SU-DHL-6 (cell line): ENCODE measurements at regions not wholly inside any gene's neighbourhood (a gene's known extent, or its start where the extent isn't known, plus 50 kb on each side); places are given as distances from the start of the nearest gene placed in this dataset.

Source experiments
- H2AFZ ChIP-seq: fragments of 200-600 bp; sonication (generic); 2 replicates; pipeline ENCODE4 v1.6.1; 2014; ENCODE audit warnings: low read depth, mild to moderate bottlenecking, moderate library complexity, mixed read lengths, antibody characterized with exemption, low read length; ENCODE audit not compliant: severe bottlenecking
- H3F3A ChIP-seq: fragments of 200-600 bp; shearing (Covaris generic); 2 replicates; pipeline ENCODE4 v1.6.0; 2016; ENCODE audit warnings: antibody characterized with exemption, mild to moderate bottlenecking; ENCODE audit not compliant: insufficient read depth
- H3K27ac ChIP-seq: fragments of 200-600 bp; sonication (generic); 2 replicates; pipeline ENCODE4 v1.5.1; 2016; ENCODE audit warnings: low read depth, mild to moderate bottlenecking, low read length, moderate library complexity, mixed read lengths
- H3K27me3 ChIP-seq: fragments of 200-600 bp; sonication (generic), shearing (Covaris generic); 2 replicates; pipeline ENCODE4 v1.6.0; 2014; ENCODE audit warnings: mild to moderate bottlenecking, low read length
- H3K36me3 ChIP-seq: fragments of 200-600 bp; sonication (generic); 2 replicates; pipeline ENCODE4 v1.6.1; 2014; ENCODE audit warnings: mild to moderate bottlenecking, low read length, mixed read lengths
- H3K4me2 ChIP-seq: fragments of 300-600, 200-600 bp; shearing (Covaris generic), sonication (generic); 2 replicates; pipeline ENCODE4 v1.6.0; 2014; ENCODE audit warnings: low read length, low read depth, mild to moderate bottlenecking; ENCODE audit not compliant: poor library complexity, severe bottlenecking
- H3K4me3 ChIP-seq: fragments of 200-600 bp; sonication (generic); 2 replicates; pipeline ENCODE4 v1.5.1; 2014; ENCODE audit warnings: antibody characterized with exemption, low read length, mild to moderate bottlenecking, mixed read lengths; ENCODE audit not compliant: insufficient read depth, poor library complexity, severe bottlenecking
- H3K79me2 ChIP-seq: fragments of 200-600 bp; sonication (generic); 2 replicates; pipeline ENCODE4 v1.6.1; 2014; ENCODE audit warnings: mild to moderate bottlenecking, low read length, moderate library complexity; ENCODE audit not compliant: insufficient read depth
- H3K9ac ChIP-seq: fragments of 200-600 bp; sonication (generic); 2 replicates; pipeline ENCODE4 v1.7.0; 2014; ENCODE audit warnings: mild to moderate bottlenecking, low read length
- H3K9me2 ChIP-seq: fragments of 200-600 bp; sonication (generic); replicated peaks from 2 replicates; pipeline ENCODE4 v1.6.1; 2014; ENCODE audit warnings: low read length; ENCODE audit not compliant: insufficient read depth
- H3K9me3 ChIP-seq: fragments of 200-600 bp; sonication (generic); 2 replicates; pipeline ENCODE4 v1.6.1; 2014; ENCODE audit warnings: low read length, mixed read lengths; ENCODE audit not compliant: insufficient read depth
- H4K20me1 ChIP-seq: fragments of 200-600 bp; sonication (generic); 2 replicates; pipeline ENCODE4 v1.6.1; 2014; ENCODE audit warnings: low read depth, mild to moderate bottlenecking, antibody characterized with exemption, low read length, moderate library complexity, mixed read lengths
- CTCF ChIP-seq: fragments of 200-600 bp; sonication (generic); IDR thresholded peaks from one replicate; pipeline ENCODE4 v1.5.1; 2017; ENCODE audit warnings: antibody characterized with exemption, mild to moderate bottlenecking, low read length, moderate library complexity; ENCODE audit not compliant: insufficient read depth, poor library complexity, severe bottlenecking
- EZH2phosphoT487 ChIP-seq: fragments of 200-600 bp; sonication (generic), shearing (Covaris generic); conservative IDR thresholded peaks from 2 replicates; pipeline ENCODE4 v1.6.1; 2018; ENCODE audit warnings: mild to moderate bottlenecking, antibody characterized with exemption, low read length, moderate library complexity, mixed read lengths

- H3K9me3 ChIP-seq = no peaks in the 10 kb centered on the region
- H3K4me2 ChIP-seq = no peak overlapping the region
- TF ChIP-seq EZH2phosphoT487 (no peak), CTCF (no peak)
- no peak overlapping the region for H3K4me3 ChIP-seq
- H3K27me3 ChIP-seq = no peaks in the 10 kb centered on the region
- H3F3A ChIP-seq = no peaks in the 10 kb centered on the region
- no peaks in the 10 kb centered on the region for H3K79me2 ChIP-seq
- H3K9me2 ChIP-seq = no peaks in the 10 kb centered on the region
- H4K20me1 ChIP-seq = no peaks in the 10 kb centered on the region
- no peaks in the 10 kb centered on the region for H3K36me3 ChIP-seq
- no peak overlapping the region for H2AFZ ChIP-seq
- no peak overlapping the region for H3K9ac ChIP-seq
- no peak overlapping the region for H3K27ac ChIP-seq
Measured at GRCh38 chr3:105996781-105997180, 128.0 kb upstream of the CBLB start.

GRCh38 chr3:105997466-105997799 is 128.6 kb upstream of the CBLB start:
- no peaks in the 10 kb centered on the region for H3K9me3 ChIP-seq
- H3K9me2 ChIP-seq = no peaks in the 10 kb centered on the region
- H4K20me1 ChIP-seq = no peaks in the 10 kb centered on the region
- no peaks in the 10 kb centered on the region for H3K27me3 ChIP-seq
- no peaks in the 10 kb centered on the region for H3K79me2 ChIP-seq
- H3K4me2 ChIP-seq = no peak overlapping the region
- no peaks in the 10 kb centered on the region for H3K36me3 ChIP-seq
- H2AFZ ChIP-seq = no peak overlapping the region
- TF ChIP-seq EZH2phosphoT487 (no peak), CTCF (no peak)
- H3F3A ChIP-seq = no peaks in the 10 kb centered on the region
- no peak overlapping the region for H3K9ac ChIP-seq
- no peak overlapping the region for H3K27ac ChIP-seq
- no peak overlapping the region for H3K4me3 ChIP-seq

GRCh38 chr3:105997800-105998526 is 129.2 kb upstream of the CBLB start:
- Histone ChIP-seq H2AFZ (no peak overlapping the region), H3K36me3 (no peaks in the 10 kb centered on the region), H3K27ac (no peak overlapping the region)

More at GRCh38 chr3:105997800-105998526, 129.2 kb upstream of the CBLB start:
- no peak overlapping the region for H3K4me3 ChIP-seq
- H3F3A ChIP-seq = no peaks in the 10 kb centered on the region
- H3K79me2 ChIP-seq = no peaks in the 10 kb centered on the region
- H3K9ac ChIP-seq = no peak overlapping the region
- no peak overlapping the region for H3K4me2 ChIP-seq
- no peaks in the 10 kb centered on the region for H3K9me3 ChIP-seq
- TF ChIP-seq CTCF (no peak), EZH2phosphoT487 (no peak)
- H3K27me3 ChIP-seq = no peaks in the 10 kb centered on the region
- H3K9me2 ChIP-seq = no peaks in the 10 kb centered on the region
- no peaks in the 10 kb centered on the region for H4K20me1 ChIP-seq
